HepG2 (cell line): ENCODE measurements at regions not wholly inside any gene's neighbourhood (a gene's known extent, or its start where the extent isn't known, plus 50 kb on each side); places are given as distances from the start of the nearest gene placed in this dataset.

Experiments
- CBFB ChIP-seq: sonication (generic); formaldehyde crosslinking; IDR thresholded peaks from 2 replicates; pipeline ENCODE4 v1.4.0; 2020; ENCODE audit warnings: missing genetic modification reagents
- NR2F1 ChIP-seq, 2 experiments: fragments of 450-650 bp in 1 of 2; formaldehyde crosslinking in 1 of 2; IDR thresholded peaks; 2 replicates each; pipeline versions ENCODE4 v1.5.0 to v1.6.1; 2016 to 2020; ENCODE audit warnings: mild to moderate bottlenecking in 1 of 2, missing compliant biosample characterization in 1 of 2, missing genetic modification reagents in 1 of 2, moderate library complexity in 1 of 2
- SETDB1 ChIP-seq: sonication (generic); formaldehyde crosslinking; IDR thresholded peaks from 2 replicates; pipeline ENCODE4 v1.5.1; 2020; ENCODE audit warnings: missing genetic modification reagents, mild to moderate bottlenecking, borderline replicate concordance
- TAF1 ChIP-seq: sonication (generic); formaldehyde crosslinking; IDR thresholded peaks from 2 replicates; pipeline ENCODE4 v1.4.0; 2020; ENCODE audit warnings: missing genetic modification reagents
- ZNF12 ChIP-seq: sonication (generic); formaldehyde crosslinking; IDR thresholded peaks from 2 replicates; pipeline ENCODE4 v1.5.0; 2020; ENCODE audit warnings: missing genetic modification reagents
- ZNF30 ChIP-seq: sonication (generic); formaldehyde crosslinking; IDR thresholded peaks from 2 replicates; pipeline ENCODE4 v1.5.0; 2020; ENCODE audit warnings: mild to moderate bottlenecking, missing genetic modification reagents
- ZNF790 ChIP-seq: sonication (generic); formaldehyde crosslinking; IDR thresholded peaks from 2 replicates; pipeline ENCODE4 v1.8.0; 2022; ENCODE audit warnings: missing genetic modification reagents, mild to moderate bottlenecking, borderline replicate concordance
- TF ChIP-seq, protein P1 (sequence below): sonication (generic); formaldehyde crosslinking; IDR thresholded peaks from 2 replicates; pipeline ENCODE4 v1.5.0; 2020; ENCODE audit warnings: mild to moderate bottlenecking, missing genetic modification reagents, moderate library complexity
- TF ChIP-seq, protein P2 (sequence below): sonication (generic); formaldehyde crosslinking; IDR thresholded peaks from 2 replicates; pipeline ENCODE4 v1.4.0; 2020; ENCODE audit warnings: low read depth, missing genetic modification reagents

DNA sequence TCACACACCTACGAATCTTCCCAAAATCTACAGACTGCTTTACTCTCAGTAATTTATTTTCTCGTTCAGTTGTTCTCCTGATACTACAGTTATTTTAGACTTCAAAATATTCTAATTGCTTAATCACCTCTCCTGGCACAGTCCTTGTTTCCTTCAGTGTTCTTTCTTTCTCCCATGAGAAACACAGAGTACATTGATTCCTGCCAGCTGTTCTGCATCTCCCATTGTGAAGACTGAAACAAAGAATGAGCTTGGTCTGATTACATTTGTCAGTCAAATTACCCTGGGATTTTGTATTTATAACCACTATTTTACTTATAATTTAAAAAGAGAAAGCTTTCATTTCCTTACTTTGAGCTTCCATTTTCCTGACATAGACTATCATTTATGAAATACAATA lies 63.9 kb upstream of the TANK start:
- TF ChIP-seq NR2F1 (CRISPR knock-in tag; IDR thresholded peaks at IDR 0.05) (no peak), CBFB (CRISPR knock-in tag) (no peak), ZNF790 (CRISPR knock-in tag) (no peak), ZNF12 (CRISPR knock-in tag) (no peak), TAF1 (no peak), SETDB1 (CRISPR knock-in tag) (no peak), ZNF30 (no peak)
- TF ChIP-seq, protein P1, sequence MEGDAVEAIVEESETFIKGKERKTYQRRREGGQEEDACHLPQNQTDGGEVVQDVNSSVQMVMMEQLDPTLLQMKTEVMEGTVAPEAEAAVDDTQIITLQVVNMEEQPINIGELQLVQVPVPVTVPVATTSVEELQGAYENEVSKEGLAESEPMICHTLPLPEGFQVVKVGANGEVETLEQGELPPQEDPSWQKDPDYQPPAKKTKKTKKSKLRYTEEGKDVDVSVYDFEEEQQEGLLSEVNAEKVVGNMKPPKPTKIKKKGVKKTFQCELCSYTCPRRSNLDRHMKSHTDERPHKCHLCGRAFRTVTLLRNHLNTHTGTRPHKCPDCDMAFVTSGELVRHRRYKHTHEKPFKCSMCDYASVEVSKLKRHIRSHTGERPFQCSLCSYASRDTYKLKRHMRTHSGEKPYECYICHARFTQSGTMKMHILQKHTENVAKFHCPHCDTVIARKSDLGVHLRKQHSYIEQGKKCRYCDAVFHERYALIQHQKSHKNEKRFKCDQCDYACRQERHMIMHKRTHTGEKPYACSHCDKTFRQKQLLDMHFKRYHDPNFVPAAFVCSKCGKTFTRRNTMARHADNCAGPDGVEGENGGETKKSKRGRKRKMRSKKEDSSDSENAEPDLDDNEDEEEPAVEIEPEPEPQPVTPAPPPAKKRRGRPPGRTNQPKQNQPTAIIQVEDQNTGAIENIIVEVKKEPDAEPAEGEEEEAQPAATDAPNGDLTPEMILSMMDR (CRISPR knock-in tag), result no peak
- TF ChIP-seq, protein P2, sequence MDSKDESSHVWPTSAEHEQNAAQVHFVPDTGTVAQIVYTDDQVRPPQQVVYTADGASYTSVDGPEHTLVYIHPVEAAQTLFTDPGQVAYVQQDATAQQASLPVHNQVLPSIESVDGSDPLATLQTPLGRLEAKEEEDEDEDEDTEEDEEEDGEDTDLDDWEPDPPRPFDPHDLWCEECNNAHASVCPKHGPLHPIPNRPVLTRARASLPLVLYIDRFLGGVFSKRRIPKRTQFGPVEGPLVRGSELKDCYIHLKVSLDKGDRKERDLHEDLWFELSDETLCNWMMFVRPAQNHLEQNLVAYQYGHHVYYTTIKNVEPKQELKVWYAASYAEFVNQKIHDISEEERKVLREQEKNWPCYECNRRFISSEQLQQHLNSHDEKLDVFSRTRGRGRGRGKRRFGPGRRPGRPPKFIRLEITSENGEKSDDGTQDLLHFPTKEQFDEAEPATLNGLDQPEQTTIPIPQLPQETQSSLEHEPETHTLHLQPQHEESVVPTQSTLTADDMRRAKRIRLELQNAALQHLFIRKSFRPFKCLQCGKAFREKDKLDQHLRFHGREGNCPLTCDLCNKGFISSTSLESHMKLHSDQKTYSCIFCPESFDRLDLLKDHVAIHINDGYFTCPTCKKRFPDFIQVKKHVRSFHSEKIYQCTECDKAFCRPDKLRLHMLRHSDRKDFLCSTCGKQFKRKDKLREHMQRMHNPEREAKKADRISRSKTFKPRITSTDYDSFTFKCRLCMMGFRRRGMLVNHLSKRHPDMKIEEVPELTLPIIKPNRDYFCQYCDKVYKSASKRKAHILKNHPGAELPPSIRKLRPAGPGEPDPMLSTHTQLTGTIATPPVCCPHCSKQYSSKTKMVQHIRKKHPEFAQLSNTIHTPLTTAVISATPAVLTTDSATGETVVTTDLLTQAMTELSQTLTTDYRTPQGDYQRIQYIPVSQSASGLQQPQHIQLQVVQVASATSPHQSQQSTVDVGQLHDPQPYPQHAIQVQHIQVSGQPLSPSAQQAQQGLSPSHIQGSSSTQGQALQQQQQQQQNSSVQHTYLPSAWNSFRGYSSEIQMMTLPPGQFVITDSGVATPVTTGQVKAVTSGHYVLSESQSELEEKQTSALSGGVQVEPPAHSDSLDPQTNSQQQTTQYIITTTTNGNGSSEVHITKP (CRISPR knock-in tag), result no peak
